Endothelial cell of umbilical vein (primary cell): ENCODE measurements at regions not wholly inside any gene's neighbourhood (a gene's known extent, or its start where the extent isn't known, plus 50 kb on each side); places are given as distances from the start of the nearest gene placed in this dataset.

Source experiments
- BruUV-seq: library from RNA; stranded (reverse); fragments of 400-500 nt; replicated peaks from 2 replicates; lab custom pipeline; 2021; lab: Mats Ljungman, UMichigan
- CTCF ChIA-PET: fragments of 300-600, 350-600 bp; sonication (Branson Sonifier 250); formaldehyde crosslinking; loops from one replicate; lab custom pipeline; 2021; ENCODE audit warnings: antibody characterized with exemption, inconsistent platforms; lab: Charles Lee
- POLR2A ChIA-PET: fragments of 300-600, 350-600 bp; sonication (Branson Sonifier 250); formaldehyde crosslinking; loops from one replicate; lab custom pipeline; 2021; ENCODE audit warnings: antibody characterized with exemption, inconsistent platforms; lab: Charles Lee
- DNase-seq: peaks from one replicate; pipeline ENCODE4 v3.0.0-alpha.2; 2011; ENCODE audit warnings: low read depth, low spot score
- FAIRE-seq: peaks from 2 replicates; lab custom pipeline; 2011; peaks lifted over from hg19 to GRCh38; lab: Jason Lieb, UNC
- H2AFZ ChIP-seq: 2 replicates; pipeline ENCODE4 v1.6.0; 2012; ENCODE audit warnings: low read depth, low read length, control low read depth, inconsistent platforms
- H3K27ac ChIP-seq: 2 replicates; pipeline ENCODE4 v1.5.1; 2011; ENCODE audit warnings: low read depth, mild to moderate bottlenecking, control low read depth, low read length, moderate library complexity; ENCODE audit not compliant: insufficient read depth
- H3K27me3 ChIP-seq, 2 experiments: 2 replicates each; pipeline versions ENCODE4 v1.6.0 to v1.6.1; 2011; ENCODE audit warnings: low read length in 2 of 2, mixed read lengths in 1 of 2; ENCODE audit not compliant: control insufficient read depth in 2 of 2, insufficient read depth in 2 of 2
- H3K36me3 ChIP-seq, 2 experiments: 2 replicates in 1 of 2; 3 replicates in 1 of 2; pipeline ENCODE4 v1.5.1; 2011; ENCODE audit warnings: low read length in 2 of 2, mild to moderate bottlenecking in 1 of 2, moderate library complexity in 1 of 2; ENCODE audit not compliant: control insufficient read depth in 2 of 2, insufficient read depth in 2 of 2; ENCODE audit errors: extremely low read depth in 1 of 2
- H3K4me1 ChIP-seq: 3 replicates; pipeline ENCODE4 v1.5.1; 2011; ENCODE audit warnings: mild to moderate bottlenecking, low read length; ENCODE audit not compliant: control insufficient read depth, insufficient read depth; ENCODE audit errors: extremely low read depth
- H3K4me2 ChIP-seq: 2 replicates; pipeline ENCODE4 v1.6.1; 2011; ENCODE audit warnings: low read length, control low read depth, mixed read lengths; ENCODE audit not compliant: insufficient read depth
- H3K4me3 ChIP-seq, 3 experiments: fragments of 200-600 bp in 1 of 3; sonication (generic), shearing (Covaris generic) in 1 of 3; replicated peaks in 1 of 3; 2 replicates each; pipeline ENCODE4 v1.5.1; 2011 to 2016; ENCODE audit warnings: control low read depth in 3 of 3, low read length in 3 of 3, mild to moderate bottlenecking in 2 of 3, inconsistent platforms in 1 of 3, low read depth in 1 of 3, moderate library complexity in 1 of 3; ENCODE audit not compliant: insufficient read depth in 1 of 3
- H3K79me2 ChIP-seq: 2 replicates; pipeline ENCODE4 v1.6.0; 2012; ENCODE audit warnings: low read length, inconsistent platforms; ENCODE audit not compliant: control insufficient read depth, insufficient read depth
- H3K9ac ChIP-seq: replicated peaks from 2 replicates; pipeline ENCODE3; 2011; ENCODE audit warnings: low read length, control low read depth; ENCODE audit not compliant: insufficient read depth; ENCODE audit errors: extremely low read depth
- H3K9me1 ChIP-seq: replicated peaks from 3 replicates; pipeline ENCODE4 v1.6.0; 2011; ENCODE audit warnings: mild to moderate bottlenecking, low read length; ENCODE audit not compliant: control insufficient read depth, insufficient read depth; ENCODE audit errors: extremely low read depth
- H3K9me3 ChIP-seq: replicated peaks from 2 replicates; pipeline ENCODE4 v1.5.1; 2012; ENCODE audit warnings: low read length, inconsistent platforms; ENCODE audit not compliant: control insufficient read depth, insufficient read depth
- H4K20me1 ChIP-seq: replicated peaks from 2 replicates; pipeline ENCODE3; 2011; ENCODE audit warnings: mild to moderate bottlenecking, low read length; ENCODE audit not compliant: control insufficient read depth, insufficient read depth; ENCODE audit errors: extremely low read depth
- CTCF ChIP-seq, 2 donors: IDR thresholded peaks; 1 replicate in 1 of 2; 2 replicates in 1 of 2; pipeline ENCODE4 v1.5.1; 2011; ENCODE audit warnings: low read length in 2 of 2, mild to moderate bottlenecking in 2 of 2, moderate library complexity in 2 of 2, control low read depth in 1 of 2, inconsistent platforms in 1 of 2, low read depth in 1 of 2; ENCODE audit not compliant: insufficient read depth in 1 of 2; ENCODE audit errors: extremely low read depth in 1 of 2
- EZH2 ChIP-seq: IDR thresholded peaks from 2 replicates; pipeline ENCODE4 v1.6.1; 2012; ENCODE audit warnings: borderline replicate concordance, low read depth, mild to moderate bottlenecking, moderate library complexity, low read length, inconsistent platforms; ENCODE audit not compliant: severe bottlenecking
- JUN ChIP-seq: IDR thresholded peaks from 2 replicates; pipeline ENCODE4 v1.6.1; 2011; ENCODE audit warnings: borderline replicate concordance, low read depth; ENCODE audit not compliant: insufficient read length, insufficient read depth
- MYC ChIP-seq: IDR thresholded peaks from one replicate; pipeline ENCODE4 v1.6.1; 2011; ENCODE audit warnings: mild to moderate bottlenecking, low read depth, low read length
- POLR2A ChIP-seq: IDR thresholded peaks from 2 replicates; pipeline ENCODE4 v1.6.1; 2012; ENCODE audit warnings: low read depth, mild to moderate bottlenecking, control low read depth, low read length
- POLR2AphosphoS5 ChIP-seq: IDR thresholded peaks from 2 replicates; pipeline ENCODE4 v1.6.1; 2012; ENCODE audit warnings: low read depth, mild to moderate bottlenecking, control low read depth, low read length, moderate library complexity; ENCODE audit not compliant: insufficient read depth
- dilution Hi-C: fragments of 300-500 bp; cut with MboI; formaldehyde crosslinking; loops from one replicate; pipeline ENCODE4 v1.15.0; 2019; ENCODE audit warnings: low sequenced_read_pairs; ENCODE audit not compliant: extremely low pct_ligation_motif_present
- intact Hi-C: fragments of 100-400 bp; cut with micrococcal nuclease; formaldehyde crosslinking; loops from one replicate; pipeline ENCODE4 v1.10.0; 2022
- TF ChIP-seq, protein P1 (sequence below): IDR thresholded peaks from 2 replicates; pipeline ENCODE4 v1.6.1; 2011; ENCODE audit not compliant: insufficient read depth, insufficient read length

- POLR2A ChIA-PET, result no interaction called here
- intact Hi-C loops, result no loop called here
- CTCF ChIA-PET, result no interaction called here
- TF ChIP-seq EZH2 (no peak), JUN (no peak), POLR2A (no peak), CTCF (IDR thresholded peaks at IDR 0.05; ENCODE audit: extremely low read depth in 1 of 2, insufficient read depth in 1 of 2, low read depth in 1 of 2, low read length in 2 of 2) (no peak), MYC (no peak), POLR2AphosphoS5 (no peak)
- TF ChIP-seq, protein P1, sequence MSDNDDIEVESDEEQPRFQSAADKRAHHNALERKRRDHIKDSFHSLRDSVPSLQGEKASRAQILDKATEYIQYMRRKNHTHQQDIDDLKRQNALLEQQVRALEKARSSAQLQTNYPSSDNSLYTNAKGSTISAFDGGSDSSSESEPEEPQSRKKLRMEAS, result no peak
- no peak for DNase-seq
- no TSS peak for BruUV-seq
- Histone ChIP-seq H3K9me1 (no peaks in the 10 kb centered on the region), H3K9me3 (peaks cover 13% of the 10 kb centered on the region), H3K4me1 (no peaks in the 10 kb centered on the region), H3K27me3 (no peaks in the 10 kb centered on the region), H3K27ac (no peak overlapping the region), H3K9ac (no peak overlapping the region), H3K4me2 (no peak overlapping the region), H4K20me1 (no peaks in the 10 kb centered on the region), H3K4me3 (no peak overlapping the region), H2AFZ (no peak overlapping the region), H3K79me2 (no peaks in the 10 kb centered on the region), H3K36me3 (no peaks in the 10 kb centered on the region)
- FAIRE-seq, result no peak
- dilution Hi-C loops, result no loop called here
These were observed 1494.6 kb downstream of the TBC1D22A start for GRCh38 chr22:48256776-48257684.
